Ecto neural progenitor cell (in vitro differentiated cells): ENCODE measurements at regions not wholly inside any gene's neighbourhood (a gene's known extent, or its start where the extent isn't known, plus 50 kb on each side); places are given as distances from the start of the nearest gene placed in this dataset.
"Not testable (repeated sequence)": the region's sequence is repeated elsewhere in the genome, so short reads cannot be mapped to it uniquely, and the experiment has no call there.

Experiments used
- DNase-seq: peaks from one replicate; pipeline ENCODE4 v3.0.0-alpha.2; 2018; ENCODE audit warnings: low spot score

DNA sequence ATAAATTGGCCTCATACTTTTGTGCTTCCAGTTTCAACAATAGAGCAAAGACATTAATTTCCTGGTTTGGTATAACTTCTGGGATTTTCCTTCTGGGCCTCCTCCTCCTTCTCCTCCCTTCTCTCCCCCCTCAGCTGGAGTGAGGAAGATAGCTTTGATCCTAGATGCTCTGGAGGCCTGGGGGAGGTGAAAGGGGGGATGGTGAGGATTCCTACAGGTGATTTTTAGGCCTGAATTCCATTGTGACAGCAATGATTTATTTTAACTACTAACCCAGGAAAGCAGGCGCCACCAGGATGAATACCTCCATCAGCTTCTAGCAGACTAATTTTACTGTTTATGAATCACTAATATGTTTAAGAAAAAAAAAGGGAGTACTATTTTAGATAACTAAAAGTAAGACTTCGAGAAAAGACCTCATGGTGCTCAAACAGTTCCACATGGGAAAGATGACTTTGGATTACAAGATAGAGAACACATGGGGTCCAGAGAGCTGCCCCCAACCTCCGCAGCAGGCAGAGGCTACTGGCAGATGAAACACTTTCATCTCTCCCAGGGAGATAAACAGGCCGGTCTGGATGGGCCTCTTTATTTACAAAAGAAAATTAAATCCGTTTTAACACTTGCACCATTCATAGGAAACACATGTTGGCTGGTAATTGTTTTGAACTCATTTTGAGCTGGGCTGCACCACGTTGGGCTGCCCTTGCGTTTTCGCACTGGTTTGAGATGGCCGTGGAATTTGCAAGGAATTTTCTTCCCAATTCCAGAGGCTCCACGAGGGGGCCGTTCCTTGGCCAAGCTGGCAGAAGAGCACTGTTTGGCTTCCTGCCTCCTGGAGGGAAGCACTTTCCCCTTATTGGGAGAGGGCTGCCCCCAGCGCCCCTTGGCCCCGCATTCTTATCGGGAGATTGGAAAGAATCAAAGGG lies 125.1 kb upstream of the STX18 start:
- DNase-seq = peak; percentile 76

DNA sequence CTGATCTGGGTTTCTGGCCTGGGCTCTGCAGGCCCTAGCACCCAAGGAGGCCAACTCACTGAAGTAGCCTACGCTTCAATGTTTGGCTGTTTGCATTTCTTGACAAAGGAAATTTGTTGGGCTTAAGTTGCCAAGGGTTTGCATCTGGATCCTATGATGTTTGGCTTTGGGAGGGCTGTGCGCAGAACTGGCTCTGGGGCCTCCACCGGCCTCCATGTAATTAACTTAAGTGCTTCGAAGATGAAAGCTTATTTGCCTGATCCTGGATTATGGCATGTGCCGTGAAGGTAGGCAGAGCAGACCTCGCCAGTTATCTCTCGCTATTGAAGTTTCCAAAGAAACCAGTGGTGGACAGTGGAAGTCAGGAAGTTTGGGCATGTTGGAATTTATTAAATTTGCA lies 124.3 kb upstream of the STX18 start:
- no peak for DNase-seq

DNA sequence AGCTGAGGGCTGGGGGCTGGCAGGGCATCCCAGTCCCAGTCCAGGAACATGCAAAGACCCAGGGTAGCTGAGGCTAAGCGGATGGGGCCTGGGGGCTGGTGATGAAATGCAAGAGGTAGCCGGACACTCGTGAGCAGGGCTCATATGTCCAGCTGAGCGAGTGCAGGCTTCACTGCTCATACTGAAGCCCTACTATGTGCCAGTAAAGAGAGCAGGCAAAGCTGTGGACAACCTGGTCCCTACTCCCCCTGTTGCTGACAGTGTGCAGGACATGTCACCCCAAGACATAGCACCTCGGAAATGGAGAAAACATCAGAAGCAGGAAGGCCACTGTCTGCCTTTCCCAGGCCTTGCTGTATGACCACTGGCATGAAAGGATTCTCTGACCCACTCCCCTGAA lies 122.4 kb upstream of the STX18 start:
- no peak for DNase-seq

DNA sequence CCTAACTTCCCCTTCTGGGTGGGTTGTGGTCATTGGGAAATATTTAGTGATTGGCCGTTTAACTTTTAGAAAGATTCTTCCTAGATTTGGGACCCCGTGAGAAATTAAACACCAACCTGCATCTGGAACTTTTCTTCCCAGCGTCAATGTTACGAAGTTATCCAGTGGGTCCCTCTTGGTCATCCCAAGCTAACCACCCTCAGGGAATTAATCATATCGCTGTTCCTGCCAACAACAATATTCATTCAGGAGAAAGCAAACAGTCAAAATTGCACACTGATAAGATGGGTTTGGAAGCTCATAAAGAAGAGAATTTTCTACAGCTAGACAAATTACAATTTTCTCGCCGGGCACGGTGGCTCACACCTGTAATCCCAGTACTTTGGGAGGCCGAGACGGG lies 121.2 kb upstream of the STX18 start:
- no peak for DNase-seq

DNA sequence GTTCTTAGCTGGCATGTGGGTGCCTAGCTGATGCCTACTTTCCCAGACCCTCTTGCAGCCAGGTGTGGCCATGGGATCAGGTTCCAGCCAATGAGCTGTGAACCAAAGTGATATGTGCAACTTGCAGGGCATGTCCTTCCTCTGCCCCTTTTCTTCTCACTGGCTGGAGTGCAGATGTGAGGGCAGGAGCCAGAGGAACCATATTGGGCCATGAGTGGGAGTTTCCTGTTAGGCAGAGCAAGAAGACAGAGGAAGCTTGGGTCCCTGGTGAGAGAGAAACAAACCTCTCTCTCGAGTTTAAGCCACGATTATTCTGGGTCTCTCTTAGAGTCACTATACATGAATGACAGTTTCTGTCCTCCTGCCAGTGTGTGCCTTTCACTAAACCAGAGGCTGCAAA lies 120.4 kb upstream of the STX18 start:
- DNase-seq = no peak

GRCh38 chr4:4659871-4660651 lies 118.2 kb upstream of the STX18 start:
- no peak for DNase-seq

- no peak for DNase-seq
Measured at GRCh38 chr4:4658052-4658451, 116.2 kb upstream of the STX18 start.

DNA sequence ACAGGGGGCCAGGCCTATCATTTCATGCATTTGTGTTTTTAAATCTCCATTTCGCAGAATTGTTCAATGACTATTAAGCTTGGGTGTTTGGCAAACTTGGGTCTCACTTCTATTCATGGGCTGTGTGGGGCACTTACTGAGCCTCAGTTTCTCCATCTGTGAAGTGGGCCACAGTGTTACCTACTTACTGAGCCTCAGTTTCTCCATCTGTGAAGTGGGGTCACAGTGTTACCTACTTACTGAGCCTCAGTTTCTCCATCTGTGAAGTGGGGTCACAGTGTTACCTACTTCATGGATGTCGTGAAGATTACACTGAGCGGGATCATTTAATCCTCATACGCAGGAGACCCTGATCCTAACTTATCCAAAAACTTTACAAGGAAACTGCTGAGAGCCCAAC lies 115.1 kb upstream of the STX18 start:
- no peak for DNase-seq

GRCh38 chr4:4655901-4656300 lies 114.1 kb upstream of the STX18 start:
- DNase-seq = no peak

- DNase-seq = no peak
Measured at GRCh38 chr4:4655011-4655410, 113.2 kb upstream of the STX18 start.

- DNase-seq = peak; percentile 70
Measured at GRCh38 chr4:4651811-4652755, 110.2 kb upstream of the STX18 start.

DNA sequence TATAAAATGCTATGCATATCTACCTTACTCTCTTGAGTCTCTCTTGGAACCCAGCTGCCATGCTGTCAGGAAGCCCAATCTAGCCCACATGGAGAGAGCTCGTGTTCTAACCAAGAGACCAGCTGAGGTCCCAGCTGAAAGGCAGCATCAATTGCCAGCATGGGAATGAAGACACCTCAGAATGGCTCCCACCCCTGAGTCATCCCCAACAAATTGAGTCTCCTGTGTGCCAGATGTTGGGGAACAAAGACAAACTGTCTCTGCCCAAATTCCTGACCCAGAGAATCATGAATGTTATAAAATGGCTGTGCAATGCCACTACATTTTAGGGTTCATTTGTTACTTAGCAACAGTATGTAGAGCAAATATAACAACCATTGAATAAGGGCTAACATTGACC lies 105.2 kb upstream of the STX18 start:
- DNase-seq = no peak

- no peak for DNase-seq
Measured at GRCh38 chr4:4645743-4646142, 103.9 kb upstream of the STX18 start.

DNA sequence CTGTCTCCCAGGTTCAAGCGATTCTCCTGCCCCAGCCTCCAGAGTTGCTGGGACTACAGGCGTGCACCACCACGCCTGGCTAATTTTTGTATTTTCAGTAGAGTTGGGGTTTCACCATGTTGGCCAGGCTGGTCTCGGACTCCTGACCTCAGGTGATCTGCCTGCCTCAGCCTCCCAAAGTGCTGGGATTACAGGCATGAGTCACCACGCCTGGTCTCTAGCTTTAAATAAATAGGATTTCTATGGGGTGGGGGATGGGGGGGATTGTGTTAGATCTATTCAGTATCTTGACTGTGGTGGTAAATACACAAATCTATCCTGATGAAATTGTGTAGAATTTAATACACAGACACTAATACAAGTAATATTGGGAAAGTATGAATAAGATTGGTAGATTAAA lies 102.4 kb upstream of the STX18 start:
- DNase-seq = not testable (repeated sequence)

GRCh38 chr4:4643743-4644142 lies 101.9 kb upstream of the STX18 start:
- DNase-seq = not testable (repeated sequence)

DNA sequence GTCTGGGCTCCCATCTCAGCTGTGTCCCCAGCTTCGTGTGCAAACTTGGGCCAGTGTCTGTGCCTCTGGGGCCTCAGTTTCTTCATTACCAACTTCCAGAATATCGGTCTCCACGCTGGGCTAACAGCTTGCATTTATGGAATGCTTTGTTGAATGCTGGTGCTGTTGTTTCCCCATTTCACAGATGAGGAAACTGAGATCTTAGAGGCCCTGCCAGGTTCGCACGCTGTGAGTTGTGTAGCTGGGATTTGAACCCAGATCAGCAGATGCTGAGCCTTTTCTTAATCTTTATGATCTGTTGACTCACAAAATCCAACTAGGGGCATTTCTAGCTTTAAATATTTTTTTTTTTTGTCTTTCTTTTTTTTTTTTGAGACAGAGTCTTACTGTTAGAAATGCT lies 101.5 kb upstream of the STX18 start:
- no peak for DNase-seq

GRCh38 chr4:4642496-4643000 lies 100.7 kb upstream of the STX18 start:
- no peak for DNase-seq

- peak; percentile 55 for DNase-seq
Measured at GRCh38 chr4:4641661-4642495, 100.0 kb upstream of the STX18 start.

DNA sequence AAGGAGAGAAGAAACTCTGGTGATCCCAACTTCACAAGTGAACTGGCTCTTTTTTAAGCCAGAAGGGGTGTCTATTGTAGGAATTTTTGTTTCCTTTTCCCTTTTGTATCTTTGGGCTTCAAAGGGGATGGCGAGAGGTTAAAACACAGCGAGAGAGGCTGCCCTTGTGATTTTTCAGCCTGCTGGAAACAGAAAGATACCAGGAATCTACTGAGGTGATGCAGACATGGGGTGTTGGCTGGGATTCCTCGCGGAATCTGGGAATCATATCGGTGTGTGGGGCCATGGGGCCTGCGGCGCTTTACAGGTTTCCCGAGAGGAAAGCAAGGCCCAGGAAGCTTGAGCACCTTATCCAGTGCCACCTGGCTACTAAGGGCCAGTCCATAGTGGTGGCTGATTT lies 99.4 kb upstream of the STX18 start:
- DNase-seq = no peak

DNA sequence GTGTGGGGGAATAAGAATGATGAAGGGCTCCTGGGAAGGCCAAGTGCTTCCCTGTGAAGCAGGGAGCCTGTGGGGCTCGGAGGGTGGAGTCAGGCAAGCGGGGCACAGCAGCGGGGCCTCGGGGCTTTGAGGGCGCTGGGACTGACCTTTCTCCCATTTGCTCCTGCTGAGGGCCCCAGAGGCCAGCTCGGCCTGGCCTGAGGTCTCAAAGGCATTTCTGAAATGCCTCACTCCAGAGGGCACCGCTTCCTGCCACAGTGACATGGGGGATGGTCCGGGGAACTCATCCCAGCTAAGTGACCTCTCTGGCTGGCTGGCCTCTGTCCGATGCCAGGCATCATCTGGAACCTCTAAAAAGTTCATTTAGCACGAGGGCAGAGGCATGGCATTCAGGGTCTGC lies 98.8 kb upstream of the STX18 start:
- DNase-seq = peak; percentile 79

GRCh38 chr4:4639370-4639769 lies 97.5 kb upstream of the STX18 start:
- DNase-seq = no peak
